ENCODE measurements at regions not wholly inside any gene's neighbourhood (a gene's known extent, or its start where the extent isn't known, plus 50 kb on each side); places are given as distances from the start of the nearest gene placed in this dataset.
"Not testable (repeated sequence)": the region's sequence is repeated elsewhere in the genome, so short reads cannot be mapped to it uniquely, and the experiment has no call there.

GRCh38 chr13:65825039-65825438 lies 1405.1 kb downstream of the PCDH9 start:
- WGBS, 2 donors = 89% methylated on average over 1 of the region's 1 CpG
- Histone ChIP-seq H3K4me1 (ENCODE audit: control insufficient read depth in 1 of 2, insufficient read depth in 2 of 2, low read length in 2 of 2) (no peaks in the 10 kb centered on the region), H3K4me3 (ENCODE audit: low read length in 2 of 2) (no peak overlapping the region), H3K9me3 (ENCODE audit: control insufficient read depth, low read length) (no peaks in the 10 kb centered on the region), H3K36me3 (ENCODE audit: control insufficient read depth in 1 of 2, insufficient read depth in 2 of 2, low read length in 1 of 2) (no peaks in the 10 kb centered on the region), H3K27me3 (ENCODE audit: control insufficient read depth in 1 of 2, insufficient read depth in 2 of 2, low read length in 1 of 2) (no peaks in the 10 kb centered on the region), H3K27ac (ENCODE audit: low read depth in 1 of 2, low read length in 2 of 2) (no peak overlapping the region)
- DNase-seq (no peak), ATAC-seq (ENCODE audit: low FRiP score) (no peak)
- intact Hi-C loops (cut with DNase I) = no loop called here

DNA sequence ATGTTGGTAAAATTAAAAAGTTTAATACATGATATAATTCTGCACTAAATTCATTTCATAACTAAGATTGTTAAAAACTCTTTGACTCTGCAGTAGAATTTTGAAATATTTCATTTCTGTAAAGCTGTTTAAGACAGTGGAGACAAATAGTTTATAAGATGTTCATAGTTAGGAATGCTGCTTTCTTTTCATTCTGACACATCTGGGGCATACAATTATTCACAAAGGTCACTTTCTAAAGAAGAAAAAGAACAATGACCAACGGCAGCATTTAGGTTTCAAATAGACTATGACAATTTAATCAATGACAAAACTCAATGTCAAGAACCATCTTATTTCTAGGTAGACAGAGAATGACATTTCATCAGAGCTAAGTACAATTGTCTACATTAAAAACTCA lies 1422.1 kb downstream of the PCDH9 start:
- Histone ChIP-seq H3K4me1 (ENCODE audit: control insufficient read depth in 1 of 2, insufficient read depth in 2 of 2, low read length in 2 of 2) (no peaks in the 10 kb centered on the region), H3K27ac (ENCODE audit: low read depth in 1 of 2, low read length in 2 of 2) (no peak overlapping the region), H3K9me3 (ENCODE audit: control insufficient read depth, low read length) (no peaks in the 10 kb centered on the region), H3K4me3 (ENCODE audit: low read length in 2 of 2) (no peak overlapping the region), H3K36me3 (ENCODE audit: control insufficient read depth in 1 of 2, insufficient read depth in 2 of 2, low read length in 1 of 2) (no peaks in the 10 kb centered on the region), H3K27me3 (ENCODE audit: control insufficient read depth in 1 of 2, insufficient read depth in 2 of 2, low read length in 1 of 2) (no peaks in the 10 kb centered on the region)
- intact Hi-C loops (cut with DNase I) = no loop called here
- ATAC-seq (ENCODE audit: low FRiP score) (no peak), DNase-seq (no peak)
- whole genome bisulfite sequencing, 2 donors = 39 to 49% methylated on average over 1 of the region's 1 CpG

GRCh38 chr13:65803530-65804392 lies 1426.4 kb downstream of the PCDH9 start:
- ATAC-seq (ENCODE audit: low FRiP score) (no peak), DNase-seq (peak in 1 of 2 donors; percentile 17)
- Histone ChIP-seq H3K4me3 (ENCODE audit: low read length in 2 of 2) (no peak overlapping the region), H3K4me1 (ENCODE audit: control insufficient read depth in 1 of 2, insufficient read depth in 2 of 2, low read length in 2 of 2) (no peaks in the 10 kb centered on the region), H3K27ac (ENCODE audit: low read depth in 1 of 2, low read length in 2 of 2) (no peak overlapping the region), H3K36me3 (ENCODE audit: control insufficient read depth in 1 of 2, insufficient read depth in 2 of 2, low read length in 1 of 2) (no peaks in the 10 kb centered on the region), H3K27me3 (ENCODE audit: control insufficient read depth in 1 of 2, insufficient read depth in 2 of 2, low read length in 1 of 2) (no peaks in the 10 kb centered on the region), H3K9me3 (ENCODE audit: control insufficient read depth, low read length) (no peaks in the 10 kb centered on the region)
- intact Hi-C loops (cut with DNase I) = no loop called here
- 88 to 93% methylated on average over 12 of the region's 12 CpGs for WGBS, 2 donors

DNA sequence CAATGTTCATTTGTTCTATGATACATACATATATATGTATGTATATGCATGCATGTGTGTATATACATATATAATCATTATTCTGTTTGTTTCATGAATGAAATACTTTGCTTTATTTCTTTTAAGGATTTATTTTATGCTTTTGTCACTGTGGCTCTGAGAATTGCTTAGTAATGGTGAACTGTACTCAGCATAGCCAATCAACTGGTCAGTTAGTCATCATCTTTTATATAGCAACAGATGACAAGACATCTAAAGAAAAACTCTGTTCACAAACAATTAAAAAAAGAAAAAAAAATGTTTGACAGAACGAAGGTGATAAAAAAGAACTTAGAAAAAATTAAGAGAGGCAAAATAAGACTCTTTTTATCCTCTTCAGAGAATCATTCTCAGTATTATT lies 1440.3 kb downstream of the PCDH9 start:
- Histone ChIP-seq H3K27me3 (ENCODE audit: control insufficient read depth in 1 of 2, insufficient read depth in 2 of 2, low read length in 1 of 2) (no peaks in the 10 kb centered on the region), H3K27ac (ENCODE audit: low read depth in 1 of 2, low read length in 2 of 2) (no peak overlapping the region), H3K9me3 (ENCODE audit: control insufficient read depth, low read length) (no peaks in the 10 kb centered on the region), H3K4me3 (ENCODE audit: low read length in 2 of 2) (no peak overlapping the region), H3K36me3 (ENCODE audit: control insufficient read depth in 1 of 2, insufficient read depth in 2 of 2, low read length in 1 of 2) (no peaks in the 10 kb centered on the region), H3K4me1 (ENCODE audit: control insufficient read depth in 1 of 2, insufficient read depth in 2 of 2, low read length in 2 of 2) (no peaks in the 10 kb centered on the region)
- DNase-seq (no peak), ATAC-seq (ENCODE audit: low FRiP score) (no peak)
- intact Hi-C loops (cut with DNase I) = no loop called here
- 0 to 27% methylated on average over 1 of the region's 1 CpG for WGBS, 2 donors

DNA sequence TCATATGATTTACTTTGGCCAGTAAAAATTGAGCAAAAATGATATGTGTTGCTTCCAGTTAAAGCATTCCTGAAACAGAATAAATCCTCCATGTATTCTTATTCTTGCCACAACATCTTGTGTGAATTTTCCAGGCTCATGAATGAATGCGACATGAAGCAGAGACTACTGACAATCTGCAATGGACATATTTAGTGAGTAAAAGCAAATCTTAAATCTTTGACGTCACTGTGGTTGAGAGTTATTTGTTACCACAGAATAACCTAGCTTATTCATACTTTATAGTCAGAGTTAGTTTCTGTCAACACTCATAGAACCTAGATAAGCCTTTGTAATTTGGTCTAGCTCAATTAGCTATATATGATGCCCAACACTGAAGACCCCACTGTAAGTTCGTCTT lies 1443.1 kb downstream of the PCDH9 start:
- WGBS, 2 donors = 66 to 72% methylated on average over 3 of the region's 3 CpGs
- Histone ChIP-seq H3K4me3 (ENCODE audit: low read length in 2 of 2) (no peak overlapping the region), H3K4me1 (ENCODE audit: control insufficient read depth in 1 of 2, insufficient read depth in 2 of 2, low read length in 2 of 2) (no peaks in the 10 kb centered on the region), H3K9me3 (ENCODE audit: control insufficient read depth, low read length) (no peaks in the 10 kb centered on the region), H3K36me3 (ENCODE audit: control insufficient read depth in 1 of 2, insufficient read depth in 2 of 2, low read length in 1 of 2) (no peaks in the 10 kb centered on the region), H3K27me3 (ENCODE audit: control insufficient read depth in 1 of 2, insufficient read depth in 2 of 2, low read length in 1 of 2) (no peaks in the 10 kb centered on the region), H3K27ac (ENCODE audit: low read depth in 1 of 2, low read length in 2 of 2) (no peak overlapping the region)
- no peak for DNase-seq
- ATAC-seq (ENCODE audit: low FRiP score) = no peak
- intact Hi-C loops (cut with DNase I) = no loop called here

DNA sequence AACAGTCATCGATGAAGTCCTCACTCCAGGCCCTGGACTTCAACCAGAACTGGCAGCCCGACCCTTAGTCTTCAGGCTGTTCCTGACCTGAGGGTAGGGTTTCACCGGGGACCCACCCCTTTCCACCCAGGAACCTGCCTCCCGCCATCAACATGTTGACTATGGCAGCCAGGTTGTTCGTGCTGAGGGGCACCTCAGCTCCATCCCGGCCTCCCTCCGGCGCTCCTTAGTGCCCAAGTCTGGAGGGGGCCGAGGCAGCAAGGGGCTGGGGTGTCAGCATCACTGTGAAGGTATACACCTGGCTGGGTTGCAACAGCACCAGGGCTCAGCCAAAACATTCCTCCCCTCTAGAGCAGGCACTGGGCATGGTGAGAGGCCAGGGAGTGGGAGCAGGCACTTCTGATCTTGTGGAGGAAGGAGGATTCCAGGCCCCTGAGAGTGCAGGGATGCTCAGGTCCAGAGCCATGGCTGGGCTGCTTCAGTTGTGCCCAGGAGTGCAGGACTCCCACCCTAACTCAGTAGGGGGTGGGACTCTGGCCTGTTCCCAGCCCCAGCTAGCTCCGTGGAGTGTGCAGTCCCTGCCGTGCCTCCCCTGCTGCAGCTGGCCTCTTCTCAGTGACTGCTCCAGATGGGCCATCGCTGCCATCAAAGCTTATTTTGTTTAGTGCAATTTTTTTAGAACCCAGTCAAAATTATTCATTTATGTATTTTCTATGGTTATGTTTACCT lies 1445.9 kb downstream of the PCDH9 start:
- H3K27me3 ChIP-seq (ENCODE audit: control insufficient read depth in 1 of 2, insufficient read depth in 2 of 2, low read length in 1 of 2) = no peaks in the 10 kb centered on the region
- no peak overlapping the region for H3K4me3 ChIP-seq (ENCODE audit: low read length in 2 of 2)
- peak; percentile 52 for ATAC-seq (ENCODE audit: low FRiP score)
- intact Hi-C loops (cut with DNase I) = no loop called here
- DNase-seq = no peak
- no peaks in the 10 kb centered on the region for H3K4me1 ChIP-seq (ENCODE audit: control insufficient read depth in 1 of 2, insufficient read depth in 2 of 2, low read length in 2 of 2)
- 84 to 88% methylated on average over 12 of the region's 12 CpGs for WGBS, 2 donors
- H3K27ac ChIP-seq (ENCODE audit: low read depth in 1 of 2, low read length in 2 of 2) = no peak overlapping the region
- H3K36me3 ChIP-seq (ENCODE audit: control insufficient read depth in 1 of 2, insufficient read depth in 2 of 2, low read length in 1 of 2) = no peaks in the 10 kb centered on the region
- H3K9me3 ChIP-seq (ENCODE audit: control insufficient read depth, low read length) = no peaks in the 10 kb centered on the region

DNA sequence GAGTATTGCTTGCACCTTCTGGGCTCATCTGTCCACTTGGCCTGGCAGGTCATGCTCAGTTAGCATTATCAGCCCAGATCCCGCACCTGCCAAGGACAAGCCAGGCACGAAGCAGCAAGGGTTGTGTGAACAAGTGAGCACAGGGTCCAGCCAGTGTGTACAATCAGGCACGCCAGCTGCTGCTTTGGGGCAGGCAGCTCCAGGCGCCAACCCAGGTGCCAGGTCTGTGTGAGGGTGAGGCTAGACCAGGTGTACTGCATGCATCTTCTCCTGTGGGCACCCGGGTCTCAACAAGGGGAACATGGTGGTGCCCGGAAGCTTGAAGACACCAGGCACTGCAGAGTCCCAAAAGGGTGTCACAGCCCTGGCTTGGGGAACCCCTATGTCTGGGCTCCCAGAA lies 1446.8 kb downstream of the PCDH9 start:
- H3K27me3 ChIP-seq (ENCODE audit: control insufficient read depth in 1 of 2, insufficient read depth in 2 of 2, low read length in 1 of 2) = no peaks in the 10 kb centered on the region
- H3K4me3 ChIP-seq (ENCODE audit: low read length in 2 of 2) = no peak overlapping the region
- H3K27ac ChIP-seq (ENCODE audit: low read depth in 1 of 2, low read length in 2 of 2) = no peak overlapping the region
- no peaks in the 10 kb centered on the region for H3K9me3 ChIP-seq (ENCODE audit: control insufficient read depth, low read length)
- WGBS, 2 donors = 95 to 96% methylated on average over 6 of the region's 6 CpGs
- no peak for DNase-seq
- H3K4me1 ChIP-seq (ENCODE audit: control insufficient read depth in 1 of 2, insufficient read depth in 2 of 2, low read length in 2 of 2) = no peaks in the 10 kb centered on the region
- ATAC-seq (ENCODE audit: low FRiP score) = no peak
- intact Hi-C loops (cut with DNase I) = no loop called here
- no peaks in the 10 kb centered on the region for H3K36me3 ChIP-seq (ENCODE audit: control insufficient read depth in 1 of 2, insufficient read depth in 2 of 2, low read length in 1 of 2)

- H3K36me3 ChIP-seq (ENCODE audit: control insufficient read depth in 1 of 2, insufficient read depth in 2 of 2, low read length in 1 of 2); H3K27ac ChIP-seq (ENCODE audit: low read depth in 1 of 2, low read length in 2 of 2); H3K27me3 ChIP-seq (ENCODE audit: control insufficient read depth in 1 of 2, insufficient read depth in 2 of 2, low read length in 1 of 2); DNase-seq; H3K9me3 ChIP-seq (ENCODE audit: control insufficient read depth, low read length); ATAC-seq (ENCODE audit: low FRiP score); H3K4me3 ChIP-seq (ENCODE audit: low read length in 2 of 2); H3K4me1 ChIP-seq (ENCODE audit: control insufficient read depth in 1 of 2, insufficient read depth in 2 of 2, low read length in 2 of 2); intact Hi-C loops (cut with DNase I): not testable (repeated sequence)
- WGBS, 2 donors = 65% methylated on average over 6 of the region's 6 CpGs
Measured at GRCh38 chr13:65771704-65772313, 1458.3 kb downstream of the PCDH9 start.
